C4-2B (cell line): ENCODE measurements at regions not wholly inside any gene's neighbourhood (a gene's known extent, or its start where the extent isn't known, plus 50 kb on each side); places are given as distances from the start of the nearest gene placed in this dataset.

Experiments used
- H3K27ac ChIP-seq: fragments of 450-650 bp; 2 replicates; pipeline ENCODE4 v1.5.1; 2017
- ZFX ChIP-seq: fragments of 450-650 bp; IDR thresholded peaks from 2 replicates; pipeline ENCODE4 v1.6.1; 2017
- TF ChIP-seq, protein P1 (sequence below): fragments of 450-650 bp; conservative IDR thresholded peaks from 2 replicates; pipeline ENCODE4 v1.5.1; 2017; ENCODE audit warnings: mild to moderate bottlenecking

DNA sequence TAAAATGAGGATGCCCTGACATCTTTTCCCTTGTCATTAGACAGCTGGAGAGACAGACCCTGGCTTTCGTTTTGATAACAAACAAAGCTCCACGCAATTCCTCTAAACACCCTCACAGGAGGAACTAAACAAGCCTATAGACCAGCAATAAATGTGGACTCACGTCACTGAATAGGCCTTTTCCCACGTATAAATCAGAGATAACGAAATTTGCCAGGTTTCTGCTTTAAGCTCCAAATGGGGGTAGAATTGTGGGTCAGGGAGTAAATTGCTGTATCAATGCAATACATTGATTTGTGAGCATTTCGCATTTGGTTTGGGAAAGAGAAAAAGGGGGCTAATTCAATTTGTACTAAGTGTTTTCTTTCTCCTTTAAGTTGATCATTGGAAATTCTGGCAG, 256.0 kb downstream of the PMP22 start:
- H3K27ac ChIP-seq: no peak overlapping the region
- TF ChIP-seq ZFX: no peak
- TF ChIP-seq, protein P1, sequence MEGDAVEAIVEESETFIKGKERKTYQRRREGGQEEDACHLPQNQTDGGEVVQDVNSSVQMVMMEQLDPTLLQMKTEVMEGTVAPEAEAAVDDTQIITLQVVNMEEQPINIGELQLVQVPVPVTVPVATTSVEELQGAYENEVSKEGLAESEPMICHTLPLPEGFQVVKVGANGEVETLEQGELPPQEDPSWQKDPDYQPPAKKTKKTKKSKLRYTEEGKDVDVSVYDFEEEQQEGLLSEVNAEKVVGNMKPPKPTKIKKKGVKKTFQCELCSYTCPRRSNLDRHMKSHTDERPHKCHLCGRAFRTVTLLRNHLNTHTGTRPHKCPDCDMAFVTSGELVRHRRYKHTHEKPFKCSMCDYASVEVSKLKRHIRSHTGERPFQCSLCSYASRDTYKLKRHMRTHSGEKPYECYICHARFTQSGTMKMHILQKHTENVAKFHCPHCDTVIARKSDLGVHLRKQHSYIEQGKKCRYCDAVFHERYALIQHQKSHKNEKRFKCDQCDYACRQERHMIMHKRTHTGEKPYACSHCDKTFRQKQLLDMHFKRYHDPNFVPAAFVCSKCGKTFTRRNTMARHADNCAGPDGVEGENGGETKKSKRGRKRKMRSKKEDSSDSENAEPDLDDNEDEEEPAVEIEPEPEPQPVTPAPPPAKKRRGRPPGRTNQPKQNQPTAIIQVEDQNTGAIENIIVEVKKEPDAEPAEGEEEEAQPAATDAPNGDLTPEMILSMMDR: no peak

- TF ChIP-seq ZFX: no peak
- TF ChIP-seq, protein P1: no peak
- no peak overlapping the region for H3K27ac ChIP-seq
Measured at GRCh38 chr17:15007147-15007553, 258.0 kb downstream of the PMP22 start.

- TF ChIP-seq ZFX: no peak
- TF ChIP-seq, protein P1: no peak
- H3K27ac ChIP-seq: no peak overlapping the region
Measured at GRCh38 chr17:15006421-15007128, 258.6 kb downstream of the PMP22 start.

DNA sequence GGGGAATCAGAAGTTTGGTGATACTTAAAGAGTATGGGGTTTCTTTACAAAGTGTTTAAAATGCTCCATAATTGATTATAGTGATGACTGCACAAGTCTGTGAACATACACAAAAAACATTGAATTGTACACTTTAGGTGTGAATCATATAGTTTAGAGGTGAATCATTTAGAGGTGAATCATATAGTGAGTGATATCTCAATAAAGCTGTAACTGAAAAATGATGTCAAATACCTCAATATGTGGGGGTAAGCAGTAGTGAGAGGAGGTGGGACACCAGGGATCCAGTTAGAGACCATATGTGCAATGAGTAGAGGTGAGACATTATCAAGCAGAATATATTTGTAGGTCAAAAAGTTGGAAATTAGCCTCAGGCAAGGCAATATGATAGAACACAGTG, 264.5 kb downstream of the PMP22 start:
- no peak overlapping the region for H3K27ac ChIP-seq
- TF ChIP-seq, protein P1: no peak
- no peak for TF ChIP-seq ZFX

- H3K27ac ChIP-seq: no peak overlapping the region
- TF ChIP-seq, protein P1: no peak
- TF ChIP-seq ZFX: no peak
Measured at GRCh38 chr17:14997290-14997689, 267.8 kb downstream of the PMP22 start.

DNA sequence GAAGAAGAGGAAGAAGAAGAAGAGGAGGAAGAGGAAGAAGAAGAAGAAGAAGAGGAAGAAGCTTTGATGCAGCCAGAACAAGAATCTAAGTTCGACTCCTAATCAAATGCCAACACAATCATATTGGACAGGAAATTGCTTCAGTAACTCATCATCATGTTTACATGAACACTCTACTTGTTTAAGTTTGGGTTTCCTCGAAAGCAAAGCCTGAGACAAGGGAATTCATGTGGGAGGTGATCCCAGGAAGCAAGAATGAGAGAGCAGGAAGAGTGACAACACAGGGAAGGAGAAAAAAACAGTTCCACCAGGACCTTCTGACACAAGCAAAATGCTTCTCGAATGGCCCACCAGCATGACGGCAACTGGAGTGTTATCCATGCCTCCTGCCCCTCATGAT, 279.0 kb downstream of the PMP22 start:
- no peak overlapping the region for H3K27ac ChIP-seq
- no peak for TF ChIP-seq ZFX
- TF ChIP-seq, protein P1: no peak

- H3K27ac ChIP-seq: no peak overlapping the region
- no peak for TF ChIP-seq ZFX
- TF ChIP-seq, protein P1: no peak
Measured at GRCh38 chr17:14972844-14973243, 292.3 kb downstream of the PMP22 start.
